ENCODE measurements at regions not wholly inside any gene's neighbourhood (a gene's known extent, or its start where the extent isn't known, plus 50 kb on each side); places are given as distances from the start of the nearest gene placed in this dataset.

- TF ChIP-seq, protein P1, sequence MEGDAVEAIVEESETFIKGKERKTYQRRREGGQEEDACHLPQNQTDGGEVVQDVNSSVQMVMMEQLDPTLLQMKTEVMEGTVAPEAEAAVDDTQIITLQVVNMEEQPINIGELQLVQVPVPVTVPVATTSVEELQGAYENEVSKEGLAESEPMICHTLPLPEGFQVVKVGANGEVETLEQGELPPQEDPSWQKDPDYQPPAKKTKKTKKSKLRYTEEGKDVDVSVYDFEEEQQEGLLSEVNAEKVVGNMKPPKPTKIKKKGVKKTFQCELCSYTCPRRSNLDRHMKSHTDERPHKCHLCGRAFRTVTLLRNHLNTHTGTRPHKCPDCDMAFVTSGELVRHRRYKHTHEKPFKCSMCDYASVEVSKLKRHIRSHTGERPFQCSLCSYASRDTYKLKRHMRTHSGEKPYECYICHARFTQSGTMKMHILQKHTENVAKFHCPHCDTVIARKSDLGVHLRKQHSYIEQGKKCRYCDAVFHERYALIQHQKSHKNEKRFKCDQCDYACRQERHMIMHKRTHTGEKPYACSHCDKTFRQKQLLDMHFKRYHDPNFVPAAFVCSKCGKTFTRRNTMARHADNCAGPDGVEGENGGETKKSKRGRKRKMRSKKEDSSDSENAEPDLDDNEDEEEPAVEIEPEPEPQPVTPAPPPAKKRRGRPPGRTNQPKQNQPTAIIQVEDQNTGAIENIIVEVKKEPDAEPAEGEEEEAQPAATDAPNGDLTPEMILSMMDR (optimal IDR thresholded peaks at IDR 0.05 in 1 of 3, IDR thresholded peaks at IDR 0.05 in 1 of 3, conservative IDR thresholded peaks at IDR 0.05 in 1 of 3; ENCODE audit: extremely low read depth in 1 of 3, insufficient read depth in 2 of 3, low read length in 3 of 3), result no peak
- TF ChIP-seq EZH2 (IDR thresholded peaks at IDR 0.05; ENCODE audit: low read length), result no peak
These were observed 154.0 kb upstream of the TGFBR2 start for GRCh38 chr3:30452446-30452845.
